GM19467 (cell line): ENCODE measurements at regions not wholly inside any gene's neighbourhood (a gene's known extent, or its start where the extent isn't known, plus 50 kb on each side); places are given as distances from the start of the nearest gene placed in this dataset.

Experiments used
- ATAC-seq: cut with Tn5 transposase; IDR thresholded peaks from one replicate; pipeline ENCODE4 v1.9.1; 2021; ENCODE audit warnings: mild to moderate bottlenecking, moderate library complexity; ENCODE audit not compliant: unreplicated experiment

DNA sequence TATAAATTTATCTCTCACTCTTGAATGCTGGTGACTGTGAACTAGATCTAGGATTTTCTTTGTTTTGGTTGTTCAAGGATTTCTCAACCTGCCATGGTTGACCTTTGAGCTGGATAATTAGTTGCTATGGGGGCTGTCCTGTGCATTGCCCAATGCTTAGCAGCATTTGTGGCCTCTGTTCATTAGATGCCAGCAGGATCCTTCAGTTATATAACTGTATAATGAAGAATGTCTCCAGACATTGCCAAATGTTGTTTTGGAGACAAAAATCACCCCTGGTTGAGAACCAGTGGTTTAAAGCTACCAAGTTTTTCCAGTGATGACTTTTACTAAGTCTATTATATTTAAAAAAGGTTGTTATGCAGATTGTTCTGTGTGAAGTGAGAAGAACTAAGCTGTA, 147.9 kb upstream of the STXBP6 start:
- no peak for ATAC-seq

- ATAC-seq = no peak
These were observed 130.3 kb upstream of the STXBP6 start for GRCh38 chr14:25180221-25180620.

GRCh38 chr14:25178255-25178654, 128.3 kb upstream of the STXBP6 start:
- ATAC-seq = no peak

DNA sequence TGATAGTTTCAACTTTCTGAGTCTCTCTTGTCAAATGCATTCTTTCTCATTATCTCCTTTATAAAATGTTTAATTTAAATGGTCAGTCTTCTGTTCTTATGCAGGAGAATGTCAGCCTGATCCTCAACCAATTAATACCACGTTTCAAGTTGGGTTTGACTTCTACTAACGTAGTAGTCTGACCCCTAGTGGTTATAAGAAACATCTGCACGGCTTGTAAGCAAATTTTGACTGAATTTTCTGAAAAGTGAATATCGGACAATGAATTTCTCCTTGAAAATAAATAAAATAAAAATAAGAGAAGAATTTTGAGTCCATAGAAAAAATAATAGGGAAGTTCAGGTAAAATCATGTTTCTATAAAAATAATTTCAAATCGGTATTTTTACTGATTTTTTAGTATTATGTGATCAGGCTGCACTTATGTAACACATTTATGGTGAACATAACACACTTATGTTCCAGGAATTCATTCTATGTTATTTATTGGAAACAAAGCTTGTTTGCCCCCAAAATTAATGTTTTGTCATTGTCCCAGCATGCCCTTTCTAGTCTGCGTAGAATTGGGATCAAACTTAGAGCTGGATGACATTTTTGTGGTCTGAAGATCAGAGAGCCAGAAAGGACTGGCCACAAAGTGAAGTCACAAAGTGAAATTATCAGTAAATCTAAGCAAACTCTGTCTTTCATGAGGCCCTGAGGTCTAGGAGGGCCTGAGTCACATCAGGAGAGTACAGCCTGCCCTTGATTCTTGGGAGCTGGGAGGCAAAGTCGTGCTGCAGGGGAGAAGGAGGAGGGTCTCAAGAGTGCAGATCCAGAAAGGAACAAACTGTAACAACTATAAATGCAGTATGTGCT, 101.2 kb upstream of the STXBP6 start:
- ATAC-seq = peak; percentile 58

- ATAC-seq = no peak
These were observed 100.5 kb upstream of the STXBP6 start for GRCh38 chr14:25150401-25150800.

DNA sequence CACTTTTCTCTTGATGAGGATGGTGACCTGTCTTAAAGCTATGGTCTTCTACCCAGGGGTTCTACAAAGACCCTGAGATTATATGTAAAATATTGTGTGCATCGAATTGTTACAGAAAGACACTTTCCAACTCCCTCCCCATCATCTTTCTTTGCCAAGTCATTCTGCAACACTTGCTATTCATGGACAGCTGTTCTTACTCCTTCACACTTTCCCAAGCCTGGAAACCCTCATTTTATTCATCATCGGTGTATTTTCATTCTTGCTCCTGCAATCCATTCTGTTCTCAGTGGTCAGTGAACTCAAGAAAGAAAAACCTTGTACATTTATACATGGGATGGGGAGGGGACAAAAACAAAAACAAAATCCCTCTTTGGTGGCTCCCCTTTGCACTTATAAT, 90.5 kb upstream of the STXBP6 start:
- no peak for ATAC-seq

- no peak for ATAC-seq
These were observed 86.9 kb upstream of the STXBP6 start for GRCh38 chr14:25136811-25137210.

GRCh38 chr14:25134184-25134583, 84.2 kb upstream of the STXBP6 start:
- no peak for ATAC-seq

GRCh38 chr14:25132732-25133422, 82.9 kb upstream of the STXBP6 start:
- ATAC-seq = peak; percentile 85

DNA sequence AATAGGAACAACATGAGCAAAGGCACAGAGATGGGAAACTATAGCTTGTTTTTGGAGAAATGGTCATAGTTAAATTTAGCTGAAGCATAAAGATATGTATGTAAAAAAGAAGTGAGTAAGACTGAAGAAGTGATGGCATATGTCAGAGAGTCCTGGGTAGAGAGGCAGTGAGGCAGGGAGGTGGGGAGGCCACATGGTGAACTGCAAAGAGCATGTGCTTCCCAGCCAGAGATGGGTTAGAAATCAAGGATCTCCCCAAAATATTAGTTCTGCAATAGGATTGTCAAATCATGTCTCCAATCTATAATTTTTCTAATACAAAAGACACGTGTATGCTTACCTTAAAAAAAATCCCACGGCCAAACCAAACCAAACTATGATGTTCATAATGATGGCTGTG, 82.1 kb upstream of the STXBP6 start:
- ATAC-seq = no peak

- no peak for ATAC-seq
These were observed 72.9 kb upstream of the STXBP6 start for GRCh38 chr14:25122843-25123242.

- no peak for ATAC-seq
These were observed 72.3 kb upstream of the STXBP6 start for GRCh38 chr14:25122211-25122610.

DNA sequence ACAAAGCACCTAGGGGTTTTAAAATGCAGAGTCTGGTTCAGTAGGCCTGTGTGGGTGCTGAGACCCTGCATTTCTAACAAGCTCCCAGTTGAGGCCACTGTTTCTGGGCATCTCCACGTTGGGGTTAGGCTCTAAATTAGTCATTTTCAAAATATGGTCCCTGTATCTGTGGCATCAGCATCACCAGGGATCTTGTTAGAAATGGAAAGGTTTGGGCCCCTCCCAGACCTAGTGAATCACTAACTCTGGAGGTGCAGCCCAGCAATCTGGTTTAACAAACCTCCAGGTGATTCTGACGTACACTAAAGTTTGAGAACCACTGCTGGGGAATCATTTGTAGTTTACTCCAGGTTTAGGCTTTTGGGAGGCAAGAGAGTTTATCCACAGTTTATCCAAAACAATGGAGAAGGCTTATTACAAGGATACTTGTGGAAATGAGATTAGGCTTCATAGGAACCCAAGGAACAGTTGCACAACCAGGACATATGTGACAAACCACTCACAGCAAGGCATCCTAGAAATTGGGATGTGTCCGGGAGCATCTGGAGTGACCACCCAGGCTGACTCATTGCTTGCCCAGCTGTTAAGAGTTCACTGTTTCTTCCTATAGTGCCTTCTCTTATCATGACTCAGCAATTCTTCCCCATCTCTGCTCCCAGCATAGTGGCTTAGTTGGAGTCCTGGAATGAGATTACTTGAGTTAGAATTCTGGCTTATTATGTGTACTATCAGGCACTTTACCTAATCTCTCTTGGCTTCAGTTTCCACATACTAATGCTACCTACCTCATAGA, 71.6 kb upstream of the STXBP6 start:
- ATAC-seq = no peak

DNA sequence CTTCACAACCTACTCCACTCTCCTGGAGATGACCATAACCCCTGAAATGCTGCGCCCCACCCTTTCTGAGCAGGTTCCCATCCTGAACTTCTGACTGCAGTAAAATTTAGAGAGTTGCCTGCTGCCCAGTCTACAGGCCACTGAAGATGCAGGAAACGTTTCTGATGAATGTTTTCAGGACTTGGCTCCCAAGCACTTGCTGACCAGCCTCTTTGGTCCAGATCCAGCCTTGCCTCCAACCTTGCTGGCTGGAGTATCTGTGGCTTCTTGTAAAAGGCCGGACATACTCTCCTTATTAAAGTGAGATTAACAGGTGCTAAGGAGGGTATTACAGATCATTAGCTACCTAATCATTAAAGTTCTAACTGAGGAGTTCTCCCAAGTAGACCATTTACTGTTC, 70.3 kb upstream of the STXBP6 start:
- ATAC-seq = no peak

- ATAC-seq = no peak
These were observed 68.7 kb upstream of the STXBP6 start for GRCh38 chr14:25118671-25119070.

DNA sequence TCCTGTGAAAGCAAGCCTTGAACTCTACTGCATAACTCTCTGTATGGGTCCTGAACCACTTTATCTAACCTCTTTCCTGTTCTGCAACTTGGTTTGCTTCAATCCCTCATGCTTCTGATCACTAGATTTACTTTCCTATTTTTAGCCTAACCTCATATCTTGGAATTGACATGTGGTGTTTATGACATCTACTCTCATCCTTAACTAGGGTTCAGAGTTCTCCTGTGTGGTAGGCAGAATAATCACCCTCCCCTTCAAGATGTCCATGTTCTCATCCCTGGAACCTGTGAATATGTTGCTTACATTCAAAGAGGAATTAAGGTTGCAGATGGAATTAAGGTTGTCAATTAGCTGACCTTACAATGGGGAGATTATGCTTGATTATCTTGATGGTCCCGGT, 67.4 kb upstream of the STXBP6 start:
- ATAC-seq = no peak

DNA sequence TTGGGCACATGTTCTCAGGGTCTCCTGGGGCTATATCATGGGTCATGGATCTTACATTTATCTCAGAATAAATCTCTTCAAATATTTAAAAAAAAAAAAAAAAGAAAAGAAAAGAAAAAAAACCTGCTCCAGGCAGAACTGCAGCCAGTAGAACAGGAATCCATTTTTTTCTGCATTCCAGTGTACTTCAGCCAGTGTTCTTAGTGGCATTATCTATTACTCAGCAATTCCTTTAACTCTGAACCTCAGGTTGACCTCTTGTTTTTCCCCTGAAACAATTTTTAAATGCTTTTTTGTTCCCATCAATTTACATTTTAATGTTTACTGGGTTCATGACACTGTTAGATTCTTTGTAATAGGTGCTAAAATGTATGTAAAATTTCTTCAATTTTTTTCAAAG, 66.7 kb upstream of the STXBP6 start:
- no peak for ATAC-seq

DNA sequence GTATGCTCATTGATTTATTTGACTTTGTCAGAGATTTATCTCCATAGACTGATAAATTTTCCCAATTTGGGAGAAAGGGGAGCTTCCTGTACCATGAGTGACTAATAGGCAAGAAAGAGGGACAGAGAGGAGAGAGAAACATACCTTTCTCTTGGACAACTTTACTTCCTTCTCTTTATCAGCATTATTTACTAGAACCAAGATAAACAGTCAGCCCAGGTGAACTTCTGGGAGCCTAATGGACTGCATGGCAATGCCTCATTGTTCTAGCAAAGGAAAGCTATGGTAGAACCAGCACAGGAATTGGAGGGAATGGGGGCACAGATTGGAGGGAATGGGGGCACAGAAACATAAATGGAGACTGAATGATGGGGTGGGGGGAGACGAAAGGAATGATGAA, 63.4 kb upstream of the STXBP6 start:
- ATAC-seq = no peak

GRCh38 chr14:25111061-25111601, 61.2 kb upstream of the STXBP6 start:
- no peak for ATAC-seq

GRCh38 chr14:25110106-25110505, 60.2 kb upstream of the STXBP6 start:
- ATAC-seq = no peak

- ATAC-seq = no peak
These were observed 59.0 kb upstream of the STXBP6 start for GRCh38 chr14:25108959-25109358.
